ENCODE measurements at regions not wholly inside any gene's neighbourhood (a gene's known extent, or its start where the extent isn't known, plus 50 kb on each side); places are given as distances from the start of the nearest gene placed in this dataset.

DNA sequence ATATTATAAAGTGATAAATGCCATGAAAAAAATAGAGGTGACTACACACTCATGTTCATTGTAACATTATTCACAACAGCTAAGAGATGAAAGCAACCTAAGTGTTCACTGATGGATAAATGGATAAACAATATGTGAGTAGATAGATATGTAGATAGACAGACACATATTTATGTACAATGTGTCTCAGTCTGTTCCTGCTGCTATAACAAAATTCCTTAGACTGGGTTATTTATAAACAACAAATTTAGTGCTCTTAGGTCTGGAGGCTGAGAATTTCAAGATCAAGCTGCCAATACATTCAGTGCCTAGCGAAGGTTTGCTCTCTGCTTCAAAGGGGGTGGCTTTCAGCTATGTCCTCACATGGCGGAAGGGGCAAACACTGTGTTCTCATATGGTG is 312.5 kb downstream of the ZNF621 start:
- no peak for DNase-seq (ENCODE audit: low read depth)
- no peak overlapping the region for H3K4me3 ChIP-seq (ENCODE audit: low read length)
- TF ChIP-seq, protein P1, sequence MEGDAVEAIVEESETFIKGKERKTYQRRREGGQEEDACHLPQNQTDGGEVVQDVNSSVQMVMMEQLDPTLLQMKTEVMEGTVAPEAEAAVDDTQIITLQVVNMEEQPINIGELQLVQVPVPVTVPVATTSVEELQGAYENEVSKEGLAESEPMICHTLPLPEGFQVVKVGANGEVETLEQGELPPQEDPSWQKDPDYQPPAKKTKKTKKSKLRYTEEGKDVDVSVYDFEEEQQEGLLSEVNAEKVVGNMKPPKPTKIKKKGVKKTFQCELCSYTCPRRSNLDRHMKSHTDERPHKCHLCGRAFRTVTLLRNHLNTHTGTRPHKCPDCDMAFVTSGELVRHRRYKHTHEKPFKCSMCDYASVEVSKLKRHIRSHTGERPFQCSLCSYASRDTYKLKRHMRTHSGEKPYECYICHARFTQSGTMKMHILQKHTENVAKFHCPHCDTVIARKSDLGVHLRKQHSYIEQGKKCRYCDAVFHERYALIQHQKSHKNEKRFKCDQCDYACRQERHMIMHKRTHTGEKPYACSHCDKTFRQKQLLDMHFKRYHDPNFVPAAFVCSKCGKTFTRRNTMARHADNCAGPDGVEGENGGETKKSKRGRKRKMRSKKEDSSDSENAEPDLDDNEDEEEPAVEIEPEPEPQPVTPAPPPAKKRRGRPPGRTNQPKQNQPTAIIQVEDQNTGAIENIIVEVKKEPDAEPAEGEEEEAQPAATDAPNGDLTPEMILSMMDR (conservative IDR thresholded peaks at IDR 0.05; ENCODE audit: low read length), result no peak

DNA sequence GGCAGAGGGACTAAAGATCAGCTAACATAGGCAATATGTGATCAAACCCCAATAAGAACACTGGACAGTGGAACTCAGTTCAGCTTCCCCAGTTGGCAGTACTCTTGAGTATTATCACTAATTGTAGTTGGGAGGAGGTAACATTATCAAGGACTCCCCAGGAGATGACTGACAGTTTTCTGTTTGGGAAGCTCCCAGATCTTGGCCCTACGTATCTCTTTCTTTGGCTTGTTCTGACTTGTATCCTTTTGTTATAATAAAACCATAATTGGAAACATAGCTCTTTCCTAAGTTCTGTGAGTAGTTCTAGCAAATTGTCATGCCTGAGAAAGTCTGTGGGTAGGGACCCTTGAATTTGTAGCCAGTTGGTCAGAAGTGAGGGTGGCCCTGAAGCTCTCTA is 316.4 kb downstream of the ZNF621 start:
- no peak for DNase-seq (ENCODE audit: low read depth)
- no peak overlapping the region for H3K4me3 ChIP-seq (ENCODE audit: low read length)
- TF ChIP-seq, protein P1 (conservative IDR thresholded peaks at IDR 0.05; ENCODE audit: low read length), result no peak

DNA sequence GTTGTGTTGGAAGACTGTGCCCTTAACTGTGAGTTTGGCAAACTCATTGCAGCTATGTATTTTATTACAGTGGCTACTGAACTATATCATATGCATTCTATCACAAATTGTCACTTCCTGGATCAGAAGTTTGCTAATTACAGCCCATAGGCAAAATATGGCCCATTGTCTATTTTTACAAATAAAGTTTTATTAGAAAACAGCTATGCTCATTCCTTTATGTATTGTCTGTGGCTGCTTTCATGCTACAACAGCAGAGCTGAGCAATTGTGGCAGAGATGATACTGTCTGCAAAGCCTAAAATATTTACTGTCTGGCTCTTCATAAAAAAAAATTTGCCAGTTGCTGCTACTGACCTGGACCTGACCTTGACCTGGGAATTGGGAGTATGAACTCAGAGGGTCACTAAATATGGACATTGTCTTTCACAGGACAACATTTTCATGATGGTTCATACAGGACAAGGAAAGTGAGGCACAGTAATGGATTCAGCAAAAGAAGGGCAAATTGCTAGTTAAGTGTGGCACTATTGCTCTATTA is 316.9 kb downstream of the ZNF621 start:
- TF ChIP-seq, protein P1 (conservative IDR thresholded peaks at IDR 0.05; ENCODE audit: low read length), result no peak
- no peak for DNase-seq (ENCODE audit: low read depth)
- no peak overlapping the region for H3K4me3 ChIP-seq (ENCODE audit: low read length)

DNA sequence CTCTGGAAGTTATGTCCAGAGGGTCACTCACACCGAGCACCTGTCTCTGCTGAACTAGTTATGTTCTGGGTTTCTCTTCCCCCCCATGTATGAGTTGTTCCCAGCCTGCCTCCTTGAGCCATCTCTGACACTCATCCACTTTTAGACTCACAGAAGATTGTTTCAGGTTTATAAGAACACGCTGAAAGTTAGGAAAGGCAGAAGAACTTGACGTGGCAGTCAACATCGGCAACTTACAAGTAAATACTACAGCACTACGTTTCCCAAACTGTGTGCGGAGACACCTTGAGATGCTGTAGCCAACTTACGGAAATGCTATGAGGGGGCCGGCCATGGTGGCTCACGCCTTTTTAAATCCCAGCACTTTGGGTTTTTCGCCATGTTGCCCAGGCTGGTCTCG is 318.0 kb downstream of the ZNF621 start:
- no peak overlapping the region for H3K4me3 ChIP-seq (ENCODE audit: low read length)
- TF ChIP-seq, protein P1 (conservative IDR thresholded peaks at IDR 0.05; ENCODE audit: low read length), result no peak
- no peak for DNase-seq (ENCODE audit: low read depth)

DNA sequence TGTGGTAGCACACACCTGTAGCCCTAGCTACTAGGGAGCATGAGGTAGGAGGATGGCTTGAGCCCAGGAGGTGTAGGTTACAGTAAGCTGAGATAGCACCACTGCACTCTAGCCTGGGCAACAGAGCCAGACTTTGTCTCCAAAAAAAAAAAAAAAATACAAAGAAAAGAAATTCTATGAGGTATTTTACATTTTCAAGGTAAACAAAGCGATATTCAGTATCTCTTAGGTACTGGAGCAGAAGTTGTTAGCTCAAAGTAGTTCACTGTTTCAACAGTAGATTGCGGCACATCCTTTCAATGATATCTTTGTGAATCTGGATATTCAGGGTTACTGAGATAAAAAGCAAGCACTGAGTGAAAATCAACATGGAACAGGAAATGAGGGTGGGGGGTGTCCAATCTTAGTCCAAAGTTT is 318.5 kb downstream of the ZNF621 start:
- no peak for DNase-seq (ENCODE audit: low read depth)
- TF ChIP-seq, protein P1 (conservative IDR thresholded peaks at IDR 0.05; ENCODE audit: low read length), result no peak
- no peak overlapping the region for H3K4me3 ChIP-seq (ENCODE audit: low read length)

DNA sequence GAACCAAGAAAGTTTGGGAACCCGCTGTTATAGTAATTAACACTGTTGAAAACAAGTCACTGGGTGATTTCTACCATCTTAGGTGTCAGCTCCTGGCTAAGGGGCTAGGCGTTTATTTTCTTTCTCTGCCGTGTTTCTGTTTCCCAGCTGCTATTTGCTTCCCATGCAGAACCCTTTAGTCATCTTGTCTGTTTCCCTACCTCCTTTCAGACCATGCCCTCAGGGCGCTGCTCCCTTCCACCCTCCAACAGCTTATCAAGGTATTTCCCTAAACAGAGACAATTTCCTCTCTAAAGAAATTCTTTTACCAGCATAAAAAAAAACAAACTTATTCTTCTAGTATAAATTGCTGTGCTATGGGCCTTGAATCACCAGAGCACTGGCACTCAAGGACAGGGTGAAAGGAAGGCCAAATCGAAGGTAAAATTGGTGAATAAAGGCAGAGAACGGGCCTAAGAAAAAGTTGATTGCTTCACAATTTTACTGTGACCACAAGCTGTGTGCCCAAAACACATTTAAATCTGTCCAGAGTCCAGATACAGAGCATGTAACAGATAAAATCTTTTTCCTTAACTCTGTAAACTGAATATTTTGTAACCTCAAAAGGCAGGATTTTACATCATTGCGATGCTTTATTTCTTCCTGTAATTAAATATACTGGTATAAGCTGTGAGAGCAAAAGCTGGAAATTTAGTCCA is 319.2 kb downstream of the ZNF621 start:
- TF ChIP-seq, protein P1 (conservative IDR thresholded peaks at IDR 0.05; ENCODE audit: low read length), result no peak
- H3K4me3 ChIP-seq (ENCODE audit: low read length), result no peak overlapping the region
- no peak for DNase-seq (ENCODE audit: low read depth)

DNA sequence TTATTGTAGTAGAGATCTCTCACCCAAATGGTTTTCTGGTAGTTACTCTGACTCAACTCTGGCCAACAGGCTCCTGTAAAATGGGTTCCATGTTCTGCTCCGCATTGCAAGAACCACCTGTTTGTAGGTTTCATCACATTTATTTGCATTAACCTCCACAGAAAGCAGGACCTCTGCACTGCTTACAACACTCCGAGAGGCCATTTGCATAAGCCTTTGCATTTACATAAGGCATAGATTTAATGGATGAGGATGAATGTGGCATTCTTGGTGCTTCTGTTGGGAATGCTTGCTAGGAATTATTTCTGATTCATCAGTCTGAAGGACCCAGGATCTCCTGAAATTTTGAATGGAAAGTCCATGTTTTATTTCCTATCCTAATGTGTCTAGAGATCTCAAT is 320.1 kb downstream of the ZNF621 start:
- no peak for DNase-seq (ENCODE audit: low read depth)
- TF ChIP-seq, protein P1 (conservative IDR thresholded peaks at IDR 0.05; ENCODE audit: low read length), result no peak
- H3K4me3 ChIP-seq (ENCODE audit: low read length), result no peak overlapping the region

Measured in AG10803 (cell line).